SK-N-SH (cell line): ENCODE measurements at regions not wholly inside any gene's neighbourhood (a gene's known extent, or its start where the extent isn't known, plus 50 kb on each side); places are given as distances from the start of the nearest gene placed in this dataset.

ENCODE experiments used
- CTCF ChIA-PET: fragments of 300-600, 350-600 bp; formaldehyde crosslinking; extraction: SDS; loops from one replicate; lab custom pipeline; 2021; lab: Yijun Ruan, JAX
- POLR2A ChIA-PET: fragments of 350-600 bp; sonication (Branson Sonifier 250); formaldehyde crosslinking; extraction: SDS; loops from one replicate; lab custom pipeline; 2020; ENCODE audit warnings: antibody characterized with exemption, inconsistent platforms; lab: Yijun Ruan, JAX
- DNase-seq: peaks from one replicate; pipeline ENCODE4 v3.0.0; 2012
- H2AFZ ChIP-seq: fragments of 200-600 bp; sonication (generic); 2 replicates; pipeline ENCODE4 v1.8.1; 2016; ENCODE audit warnings: antibody characterized with exemption, mild to moderate bottlenecking, low read depth
- H3F3A ChIP-seq: fragments of 200-600 bp; sonication (generic); replicated peaks from 2 replicates; pipeline ENCODE3; 2016; ENCODE audit warnings: antibody characterized with exemption, mild to moderate bottlenecking; ENCODE audit not compliant: insufficient read depth
- H3K27ac ChIP-seq, 2 experiments: fragments of 200-500 bp in 1 of 2; fragments of 200-600 bp in 1 of 2; sonication (Bioruptor generic) in 1 of 2; sonication (generic), shearing (Covaris generic) in 1 of 2; 2 replicates each; pipeline versions ENCODE4 v1.5.1 to v1.6.1; 2014 to 2016; ENCODE audit warnings: low read depth in 2 of 2, inconsistent platforms in 1 of 2, low read length in 1 of 2, mild to moderate bottlenecking in 1 of 2, mixed read lengths in 1 of 2
- H3K27me3 ChIP-seq: fragments of 200-600 bp; sonication (generic), shearing (Covaris generic); 2 replicates; pipeline ENCODE4 v1.6.1; 2016; ENCODE audit warnings: mixed run types; ENCODE audit not compliant: insufficient read depth
- H3K36me3 ChIP-seq, 2 experiments: fragments of 200-500 bp in 1 of 2; fragments of 200-600 bp in 1 of 2; sonication (Bioruptor generic) in 1 of 2; sonication (generic) in 1 of 2; replicated peaks in 1 of 2; 2 replicates each; pipeline versions ENCODE3 to v1.5.1; 2014 to 2016; ENCODE audit warnings: low read length in 1 of 2, mild to moderate bottlenecking in 1 of 2; ENCODE audit not compliant: insufficient read depth in 2 of 2, control insufficient read depth in 1 of 2
- H3K4me1 ChIP-seq, 2 experiments: fragments of 200-500 bp in 1 of 2; fragments of 200-600 bp in 1 of 2; sonication (Bioruptor generic) in 1 of 2; sonication (generic), shearing (Covaris generic) in 1 of 2; 2 replicates each; pipeline versions ENCODE4 v1.5.1 to v1.6.1; 2014 to 2016; ENCODE audit warnings: low read depth in 1 of 2, low read length in 1 of 2, mixed run types in 1 of 2; ENCODE audit not compliant: insufficient read depth in 2 of 2, control insufficient read depth in 1 of 2
- H3K4me2 ChIP-seq: fragments of 200-600 bp; sonication (generic), shearing (Covaris generic); 2 replicates; pipeline ENCODE4 v1.6.1; 2017; ENCODE audit warnings: mixed run types
- H3K4me3 ChIP-seq, 2 experiments: fragments of 200-500 bp in 1 of 2; fragments of 200-600 bp in 1 of 2; sonication (Bioruptor generic) in 1 of 2; sonication (generic), shearing (Covaris generic) in 1 of 2; 2 replicates each; pipeline versions ENCODE4 v1.5.1 to v1.8.1; 2014 to 2016; ENCODE audit warnings: low read depth in 2 of 2, inconsistent platforms in 1 of 2, low read length in 1 of 2, mild to moderate bottlenecking in 1 of 2, mixed read lengths in 1 of 2, moderate library complexity in 1 of 2
- H3K79me2 ChIP-seq: fragments of 200-600 bp; sonication (generic); 2 replicates; pipeline ENCODE4 v1.8.1; 2017; ENCODE audit warnings: mild to moderate bottlenecking; ENCODE audit not compliant: insufficient read depth
- H3K9ac ChIP-seq: fragments of 200-600 bp; sonication (generic); 2 replicates; pipeline ENCODE4 v1.6.1; 2017; ENCODE audit warnings: mixed run types
- H3K9me2 ChIP-seq: fragments of 200-600 bp; sonication (generic); 2 replicates; pipeline ENCODE4 v1.6.1; 2017; ENCODE audit warnings: mixed run types
- H3K9me3 ChIP-seq: fragments of 200-600 bp; sonication (generic); 2 replicates; pipeline ENCODE4 v1.6.1; 2017; ENCODE audit warnings: mixed run types, mild to moderate bottlenecking, moderate library complexity
- H4K20me1 ChIP-seq: fragments of 200-600 bp; sonication (generic); 2 replicates; pipeline ENCODE4 v1.6.1; 2017; ENCODE audit warnings: mild to moderate bottlenecking, mixed run types; ENCODE audit not compliant: insufficient read depth
- CHD2 ChIP-seq: fragments of 150-350 bp; IDR thresholded peaks from 2 replicates; pipeline ENCODE4 v1.6.1; 2018; ENCODE audit warnings: low read length; ENCODE audit not compliant: partially characterized antibody
- ELF1 ChIP-seq: IDR thresholded peaks from 2 replicates; pipeline ENCODE4 v1.4.0; 2012
- EP300 ChIP-seq, 2 experiments: IDR thresholded peaks; 2 replicates each; pipeline versions ENCODE4 v1.4.0 to v1.6.1; 2012; ENCODE audit warnings: borderline replicate concordance in 1 of 2, low read depth in 1 of 2, low read length in 1 of 2
- EZH2phosphoT487 ChIP-seq: fragments of 200-600 bp; sonication (generic); IDR thresholded peaks from 2 replicates; pipeline ENCODE4 v1.6.1; 2017; ENCODE audit warnings: low read depth, mixed run types, mild to moderate bottlenecking, antibody characterized with exemption, moderate library complexity, borderline replicate concordance
- FOSL2 ChIP-seq: IDR thresholded peaks from 2 replicates; pipeline ENCODE4 v1.4.0; 2012; ENCODE audit warnings: low read depth, mild to moderate bottlenecking, moderate library complexity, borderline replicate concordance
- FOXJ3 ChIP-seq: sonication (generic); formaldehyde crosslinking; IDR thresholded peaks from 2 replicates; pipeline ENCODE4 v1.5.1; 2020; ENCODE audit warnings: mild to moderate bottlenecking, missing genetic modification reagents
- FOXM1 ChIP-seq: IDR thresholded peaks from 2 replicates; pipeline ENCODE4 v1.4.0; 2012; ENCODE audit warnings: low read depth, mild to moderate bottlenecking
- GABPA ChIP-seq: IDR thresholded peaks from 2 replicates; pipeline ENCODE4 v1.4.0; 2012; ENCODE audit warnings: low read depth, mild to moderate bottlenecking
- GATA2 ChIP-seq: sonication (generic); formaldehyde crosslinking; IDR thresholded peaks from 2 replicates; pipeline ENCODE4 v1.5.0; 2020; ENCODE audit warnings: mild to moderate bottlenecking, missing genetic modification reagents
- MEF2A ChIP-seq: IDR thresholded peaks from 2 replicates; pipeline ENCODE4 v1.4.0; 2012; ENCODE audit warnings: low read depth, borderline replicate concordance
- MXI1 ChIP-seq: IDR thresholded peaks from 2 replicates; pipeline ENCODE4 v1.6.1; 2012; ENCODE audit warnings: mild to moderate bottlenecking, low read depth, low read length, improper control_type of control experiment
- NFIC ChIP-seq: IDR thresholded peaks from 2 replicates; pipeline ENCODE4 v1.4.0; 2012; ENCODE audit warnings: borderline replicate concordance
- NRF1 ChIP-seq: IDR thresholded peaks from 2 replicates; pipeline ENCODE4 v1.6.1; 2012; ENCODE audit warnings: low read depth, mild to moderate bottlenecking, low read length
- POLR2AphosphoS5 ChIP-seq: IDR thresholded peaks from 2 replicates; pipeline ENCODE4 v1.6.1; 2012; ENCODE audit warnings: low read depth, low read length
- RCOR1 ChIP-seq: fragments of 150-350 bp; IDR thresholded peaks from 2 replicates; pipeline ENCODE4 v1.6.1; 2017; ENCODE audit warnings: antibody characterized with exemption, low read length
- RXRA ChIP-seq: IDR thresholded peaks from 2 replicates; pipeline ENCODE4 v1.4.0; 2012; ENCODE audit warnings: low read depth, mild to moderate bottlenecking, borderline replicate concordance
- SIN3A ChIP-seq: IDR thresholded peaks from 2 replicates; pipeline ENCODE4 v1.6.1; 2012; ENCODE audit warnings: low read depth, mild to moderate bottlenecking, low read length, moderate library complexity, borderline replicate concordance
- SMC3 ChIP-seq: IDR thresholded peaks from 2 replicates; pipeline ENCODE4 v1.6.1; 2012; ENCODE audit warnings: low read depth, low read length, improper control_type of control experiment
- TCF12 ChIP-seq: IDR thresholded peaks from 2 replicates; pipeline ENCODE4 v1.4.0; 2012
- TEAD4 ChIP-seq: IDR thresholded peaks from 2 replicates; pipeline ENCODE4 v1.4.0; 2012; ENCODE audit warnings: mild to moderate bottlenecking, borderline replicate concordance; ENCODE audit not compliant: insufficient read depth
- USF1 ChIP-seq: IDR thresholded peaks from 2 replicates; pipeline ENCODE4 v1.4.0; 2012; ENCODE audit warnings: low read depth, borderline replicate concordance
- YY1 ChIP-seq: IDR thresholded peaks from 2 replicates; pipeline ENCODE4 v1.4.0; 2012; ENCODE audit warnings: low read depth, mild to moderate bottlenecking
- WGBS: methylation state at CpG from one replicate; pipeline ENCODE4 v1.1.6; 2017; ENCODE audit warnings: low lambda C conversion rate; 5-methylcytosine and 5-hydroxymethylcytosine counted together
- TF ChIP-seq, protein P1 (sequence below): IDR thresholded peaks from 2 replicates; pipeline ENCODE4 v1.4.0; 2012; ENCODE audit warnings: low read depth
- TF ChIP-seq, protein P2 (sequence below): fragments of 200-600 bp; sonication (generic); IDR thresholded peaks from 2 replicates; pipeline ENCODE4 v1.6.1; 2017; ENCODE audit warnings: antibody characterized with exemption, mild to moderate bottlenecking, moderate library complexity
- TF ChIP-seq, protein P3 (sequence below): IDR thresholded peaks from 2 replicates; pipeline ENCODE4 v1.6.1; 2012; ENCODE audit warnings: mild to moderate bottlenecking, low read depth, low read length, moderate library complexity
- TF ChIP-seq, protein P4 (sequence below): fragments of 150-350 bp; IDR thresholded peaks from 2 replicates; pipeline ENCODE4 v1.6.1; 2016; ENCODE audit warnings: mild to moderate bottlenecking, low read depth, low read length
- TF ChIP-seq, protein P5 (sequence below): fragments of 150-350 bp; IDR thresholded peaks from 2 replicates; pipeline ENCODE4 v1.6.1; 2017; ENCODE audit warnings: antibody characterized with exemption, low read length, low read depth, borderline replicate concordance

- Histone ChIP-seq H2AFZ (no peak overlapping the region), H3K4me2 (no peak overlapping the region), H3K4me3 (no peak overlapping the region; a peak in 1 of 4 replicates), H3K36me3 (no peaks in the 10 kb centered on the region), H3K4me1 (peaks cover 0 to 17% of the 10 kb centered on the region in 2 experiments; a peak in 2 of 4 replicates), H3K27me3 (no peaks in the 10 kb centered on the region), H4K20me1 (no peaks in the 10 kb centered on the region), H3K9ac (no peak overlapping the region), H3F3A (no peaks in the 10 kb centered on the region), H3K9me2 (no peaks in the 10 kb centered on the region), H3K9me3 (no peaks in the 10 kb centered on the region), H3K27ac (peak overlapping the region in 1 of 2 experiments; percentile 72; a peak in 1 of 4 replicates), H3K79me2 (no peaks in the 10 kb centered on the region)
- under 1% methylated on average over 4 of the region's 4 CpGs for WGBS
- peak; percentile 24 for DNase-seq
- ChIA-PET POLR2A (no interaction called here), CTCF (interaction anchor here (1.3 to 1.5 kb wide), 3 partner anchors 17 to 477 kb away, joined by 3 read pairs; no protein-coding TSS in a partner anchor)
- peak; percentile 65; the same call in 1 of the 2 replicates for TF ChIP-seq MXI1
- no peak for TF ChIP-seq MEF2A
- TF ChIP-seq, protein P1, sequence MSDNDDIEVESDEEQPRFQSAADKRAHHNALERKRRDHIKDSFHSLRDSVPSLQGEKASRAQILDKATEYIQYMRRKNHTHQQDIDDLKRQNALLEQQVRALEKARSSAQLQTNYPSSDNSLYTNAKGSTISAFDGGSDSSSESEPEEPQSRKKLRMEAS: no peak
- TF ChIP-seq RCOR1: peak; percentile 100
- TF ChIP-seq, protein P2, sequence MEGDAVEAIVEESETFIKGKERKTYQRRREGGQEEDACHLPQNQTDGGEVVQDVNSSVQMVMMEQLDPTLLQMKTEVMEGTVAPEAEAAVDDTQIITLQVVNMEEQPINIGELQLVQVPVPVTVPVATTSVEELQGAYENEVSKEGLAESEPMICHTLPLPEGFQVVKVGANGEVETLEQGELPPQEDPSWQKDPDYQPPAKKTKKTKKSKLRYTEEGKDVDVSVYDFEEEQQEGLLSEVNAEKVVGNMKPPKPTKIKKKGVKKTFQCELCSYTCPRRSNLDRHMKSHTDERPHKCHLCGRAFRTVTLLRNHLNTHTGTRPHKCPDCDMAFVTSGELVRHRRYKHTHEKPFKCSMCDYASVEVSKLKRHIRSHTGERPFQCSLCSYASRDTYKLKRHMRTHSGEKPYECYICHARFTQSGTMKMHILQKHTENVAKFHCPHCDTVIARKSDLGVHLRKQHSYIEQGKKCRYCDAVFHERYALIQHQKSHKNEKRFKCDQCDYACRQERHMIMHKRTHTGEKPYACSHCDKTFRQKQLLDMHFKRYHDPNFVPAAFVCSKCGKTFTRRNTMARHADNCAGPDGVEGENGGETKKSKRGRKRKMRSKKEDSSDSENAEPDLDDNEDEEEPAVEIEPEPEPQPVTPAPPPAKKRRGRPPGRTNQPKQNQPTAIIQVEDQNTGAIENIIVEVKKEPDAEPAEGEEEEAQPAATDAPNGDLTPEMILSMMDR: no peak
- no peak for TF ChIP-seq EZH2phosphoT487
- TF ChIP-seq NRF1: no peak
- TF ChIP-seq, protein P3, sequence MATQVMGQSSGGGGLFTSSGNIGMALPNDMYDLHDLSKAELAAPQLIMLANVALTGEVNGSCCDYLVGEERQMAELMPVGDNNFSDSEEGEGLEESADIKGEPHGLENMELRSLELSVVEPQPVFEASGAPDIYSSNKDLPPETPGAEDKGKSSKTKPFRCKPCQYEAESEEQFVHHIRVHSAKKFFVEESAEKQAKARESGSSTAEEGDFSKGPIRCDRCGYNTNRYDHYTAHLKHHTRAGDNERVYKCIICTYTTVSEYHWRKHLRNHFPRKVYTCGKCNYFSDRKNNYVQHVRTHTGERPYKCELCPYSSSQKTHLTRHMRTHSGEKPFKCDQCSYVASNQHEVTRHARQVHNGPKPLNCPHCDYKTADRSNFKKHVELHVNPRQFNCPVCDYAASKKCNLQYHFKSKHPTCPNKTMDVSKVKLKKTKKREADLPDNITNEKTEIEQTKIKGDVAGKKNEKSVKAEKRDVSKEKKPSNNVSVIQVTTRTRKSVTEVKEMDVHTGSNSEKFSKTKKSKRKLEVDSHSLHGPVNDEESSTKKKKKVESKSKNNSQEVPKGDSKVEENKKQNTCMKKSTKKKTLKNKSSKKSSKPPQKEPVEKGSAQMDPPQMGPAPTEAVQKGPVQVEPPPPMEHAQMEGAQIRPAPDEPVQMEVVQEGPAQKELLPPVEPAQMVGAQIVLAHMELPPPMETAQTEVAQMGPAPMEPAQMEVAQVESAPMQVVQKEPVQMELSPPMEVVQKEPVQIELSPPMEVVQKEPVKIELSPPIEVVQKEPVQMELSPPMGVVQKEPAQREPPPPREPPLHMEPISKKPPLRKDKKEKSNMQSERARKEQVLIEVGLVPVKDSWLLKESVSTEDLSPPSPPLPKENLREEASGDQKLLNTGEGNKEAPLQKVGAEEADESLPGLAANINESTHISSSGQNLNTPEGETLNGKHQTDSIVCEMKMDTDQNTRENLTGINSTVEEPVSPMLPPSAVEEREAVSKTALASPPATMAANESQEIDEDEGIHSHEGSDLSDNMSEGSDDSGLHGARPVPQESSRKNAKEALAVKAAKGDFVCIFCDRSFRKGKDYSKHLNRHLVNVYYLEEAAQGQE: no peak
- no peak for TF ChIP-seq SMC3
- TF ChIP-seq FOSL2: no peak
- TF ChIP-seq SIN3A: no peak
- TF ChIP-seq GATA2 (CRISPR knock-in tag): peak; percentile 95
- TF ChIP-seq TEAD4: no peak
- peak in 1 of 2 experiments; percentile 97; a peak in 2 of 4 replicates for TF ChIP-seq EP300 (IDR thresholded peaks at IDR 0.05; ENCODE audit: borderline replicate concordance in 1 of 2, low read depth in 1 of 2, low read length in 1 of 2)
- TF ChIP-seq NFIC: no peak
- TF ChIP-seq ELF1: no peak
- no peak for TF ChIP-seq YY1
- TF ChIP-seq RXRA: no peak
- TF ChIP-seq, protein P4, sequence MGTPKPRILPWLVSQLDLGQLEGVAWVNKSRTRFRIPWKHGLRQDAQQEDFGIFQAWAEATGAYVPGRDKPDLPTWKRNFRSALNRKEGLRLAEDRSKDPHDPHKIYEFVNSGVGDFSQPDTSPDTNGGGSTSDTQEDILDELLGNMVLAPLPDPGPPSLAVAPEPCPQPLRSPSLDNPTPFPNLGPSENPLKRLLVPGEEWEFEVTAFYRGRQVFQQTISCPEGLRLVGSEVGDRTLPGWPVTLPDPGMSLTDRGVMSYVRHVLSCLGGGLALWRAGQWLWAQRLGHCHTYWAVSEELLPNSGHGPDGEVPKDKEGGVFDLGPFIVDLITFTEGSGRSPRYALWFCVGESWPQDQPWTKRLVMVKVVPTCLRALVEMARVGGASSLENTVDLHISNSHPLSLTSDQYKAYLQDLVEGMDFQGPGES: no peak
- TF ChIP-seq POLR2AphosphoS5: peak; percentile 68; the same call in 1 of the 2 replicates
- peak; percentile 78 for TF ChIP-seq CHD2
- TF ChIP-seq, protein P5, sequence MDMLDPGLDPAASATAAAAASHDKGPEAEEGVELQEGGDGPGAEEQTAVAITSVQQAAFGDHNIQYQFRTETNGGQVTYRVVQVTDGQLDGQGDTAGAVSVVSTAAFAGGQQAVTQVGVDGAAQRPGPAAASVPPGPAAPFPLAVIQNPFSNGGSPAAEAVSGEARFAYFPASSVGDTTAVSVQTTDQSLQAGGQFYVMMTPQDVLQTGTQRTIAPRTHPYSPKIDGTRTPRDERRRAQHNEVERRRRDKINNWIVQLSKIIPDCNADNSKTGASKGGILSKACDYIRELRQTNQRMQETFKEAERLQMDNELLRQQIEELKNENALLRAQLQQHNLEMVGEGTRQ: no peak
- TF ChIP-seq USF1: no peak
- TF ChIP-seq GABPA: no peak
- TF ChIP-seq FOXM1: no peak
- TF ChIP-seq TCF12: peak; percentile 65
- peak; percentile 55; the same call in 1 of the 2 replicates for TF ChIP-seq FOXJ3 (CRISPR knock-in tag)
These were observed 774.3 kb downstream of the KCTD16 start for GRCh38 chr5:144944936-144945335.
